ENCODE measurements at regions not wholly inside any gene's neighbourhood (a gene's known extent, or its start where the extent isn't known, plus 50 kb on each side); places are given as distances from the start of the nearest gene placed in this dataset.
A peak's percentile ranks its signal among the peaks of the same experiment; 100 is the strongest.

DNA sequence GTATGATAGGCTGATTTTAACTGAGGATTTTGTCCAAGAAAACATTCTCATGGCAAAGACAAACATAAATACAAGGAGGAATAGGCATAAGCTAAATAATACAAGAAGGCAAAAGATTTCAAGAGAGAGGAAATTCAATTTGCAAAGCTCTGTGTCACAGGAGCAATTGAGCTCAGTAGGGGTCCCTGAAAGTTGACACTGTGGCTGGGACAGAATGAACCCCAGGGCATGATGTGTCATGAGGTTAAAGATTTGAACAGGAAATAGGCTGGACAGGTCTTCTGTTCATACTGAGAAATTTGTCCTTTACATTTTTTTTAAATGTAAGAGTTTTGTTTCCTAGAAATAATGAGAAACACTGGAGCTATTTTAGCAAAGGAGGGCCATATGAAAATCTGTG lies 555.4 kb upstream of the NEGR1 start:
- TF ChIP-seq POLR2A (IDR thresholded peaks at IDR 0.05) = no peak
- no peak for TF ChIP-seq POLR2AphosphoS5 (IDR thresholded peaks at IDR 0.05)
- no peak for TF ChIP-seq EP300 (IDR thresholded peaks at IDR 0.05)
- TF ChIP-seq, protein P1, sequence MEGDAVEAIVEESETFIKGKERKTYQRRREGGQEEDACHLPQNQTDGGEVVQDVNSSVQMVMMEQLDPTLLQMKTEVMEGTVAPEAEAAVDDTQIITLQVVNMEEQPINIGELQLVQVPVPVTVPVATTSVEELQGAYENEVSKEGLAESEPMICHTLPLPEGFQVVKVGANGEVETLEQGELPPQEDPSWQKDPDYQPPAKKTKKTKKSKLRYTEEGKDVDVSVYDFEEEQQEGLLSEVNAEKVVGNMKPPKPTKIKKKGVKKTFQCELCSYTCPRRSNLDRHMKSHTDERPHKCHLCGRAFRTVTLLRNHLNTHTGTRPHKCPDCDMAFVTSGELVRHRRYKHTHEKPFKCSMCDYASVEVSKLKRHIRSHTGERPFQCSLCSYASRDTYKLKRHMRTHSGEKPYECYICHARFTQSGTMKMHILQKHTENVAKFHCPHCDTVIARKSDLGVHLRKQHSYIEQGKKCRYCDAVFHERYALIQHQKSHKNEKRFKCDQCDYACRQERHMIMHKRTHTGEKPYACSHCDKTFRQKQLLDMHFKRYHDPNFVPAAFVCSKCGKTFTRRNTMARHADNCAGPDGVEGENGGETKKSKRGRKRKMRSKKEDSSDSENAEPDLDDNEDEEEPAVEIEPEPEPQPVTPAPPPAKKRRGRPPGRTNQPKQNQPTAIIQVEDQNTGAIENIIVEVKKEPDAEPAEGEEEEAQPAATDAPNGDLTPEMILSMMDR (IDR thresholded peaks at IDR 0.05) = no peak
- H3K27ac ChIP-seq = no peak overlapping the region
- peaks cover 0 to 3% (median 1%) of the 10 kb centered on the region in 4 donors for H3K9me3 ChIP-seq
- intact Hi-C loops (cut with DNase I) = no loop called here
- DNase-seq = no peak
- no peaks in the 10 kb centered on the region for H3K27me3 ChIP-seq
- no peak overlapping the region for H3K4me3 ChIP-seq
- H3K36me3 ChIP-seq = no peaks in the 10 kb centered on the region
- H3K4me1 ChIP-seq = no peaks in the 10 kb centered on the region

GRCh38 chr1:72830606-72831390 lies 548.5 kb upstream of the NEGR1 start:
- Histone ChIP-seq H3K36me3 (no peaks in the 10 kb centered on the region), H3K4me1 (no peaks in the 10 kb centered on the region), H3K9me3 (peaks cover 0 to 10% (median 1%) of the 10 kb centered on the region in 4 donors), H3K27ac (no peak overlapping the region), H3K4me3 (no peak overlapping the region), H3K27me3 (no peaks in the 10 kb centered on the region)
- peak; percentile 56 for DNase-seq
- 64 to 68% methylated on average over 5 of the region's 5 CpGs for WGBS, 2 donors
- intact Hi-C loops (cut with DNase I) = no loop called here
- TF ChIP-seq POLR2A (IDR thresholded peaks at IDR 0.05) (no peak), POLR2AphosphoS5 (IDR thresholded peaks at IDR 0.05) (no peak), EP300 (IDR thresholded peaks at IDR 0.05) (no peak)
- TF ChIP-seq, protein P1 (IDR thresholded peaks at IDR 0.05) = no peak

GRCh38 chr1:72827278-72827677 lies 544.9 kb upstream of the NEGR1 start:
- no peaks in the 10 kb centered on the region for H3K4me1 ChIP-seq
- no peak for DNase-seq
- TF ChIP-seq, protein P1 (IDR thresholded peaks at IDR 0.05) = no peak
- TF ChIP-seq POLR2AphosphoS5 (IDR thresholded peaks at IDR 0.05) = no peak
- TF ChIP-seq POLR2A (IDR thresholded peaks at IDR 0.05) = no peak
- no peaks in the 10 kb centered on the region for H3K27me3 ChIP-seq
- H3K36me3 ChIP-seq = no peaks in the 10 kb centered on the region
- H3K27ac ChIP-seq = no peak overlapping the region
- H3K4me3 ChIP-seq = no peak overlapping the region
- intact Hi-C loops (cut with DNase I) = no loop called here
- peaks cover 0 to 5% (median 0%) of the 10 kb centered on the region in 4 donors for H3K9me3 ChIP-seq

GRCh38 chr1:72804541-72804940 lies 522.2 kb upstream of the NEGR1 start:
- Histone ChIP-seq H3K4me1 (no peaks in the 10 kb centered on the region), H3K9me3 (no peaks in the 10 kb centered on the region), H3K27me3 (no peaks in the 10 kb centered on the region), H3K4me3 (no peak overlapping the region), H3K27ac (no peak overlapping the region), H3K36me3 (no peaks in the 10 kb centered on the region)
- intact Hi-C loops (cut with DNase I) = no loop called here
- TF ChIP-seq EP300 (IDR thresholded peaks at IDR 0.05) (no peak), POLR2AphosphoS5 (IDR thresholded peaks at IDR 0.05) (no peak), POLR2A (IDR thresholded peaks at IDR 0.05) (no peak)
- TF ChIP-seq, protein P1 (IDR thresholded peaks at IDR 0.05) = no peak
- DNase-seq = no peak

DNA sequence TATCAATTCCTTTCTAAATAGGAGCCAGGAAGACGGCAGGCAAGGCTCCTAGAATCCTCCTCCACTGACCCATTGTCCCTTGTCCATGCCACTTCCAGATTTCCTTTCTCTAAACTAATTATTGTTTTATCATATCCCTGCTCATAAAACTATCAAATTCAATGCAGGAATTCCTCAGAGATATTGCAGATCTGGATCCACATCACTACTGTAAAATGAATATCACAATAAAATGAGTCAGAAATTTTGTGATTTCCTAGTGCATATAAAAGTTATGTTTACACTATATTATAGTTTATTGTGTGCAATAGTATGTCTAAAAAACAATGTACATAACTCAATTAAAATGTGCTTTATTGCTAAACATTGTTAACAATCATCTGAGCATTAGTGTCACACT lies 498.7 kb upstream of the NEGR1 start:
- intact Hi-C loops (cut with DNase I) = no loop called here
- no peak for TF ChIP-seq POLR2A (IDR thresholded peaks at IDR 0.05)
- TF ChIP-seq EP300 (IDR thresholded peaks at IDR 0.05) = no peak
- TF ChIP-seq, protein P1 (IDR thresholded peaks at IDR 0.05) = no peak
- TF ChIP-seq POLR2AphosphoS5 (IDR thresholded peaks at IDR 0.05) = no peak
- Histone ChIP-seq H3K36me3 (no peaks in the 10 kb centered on the region), H3K9me3 (no peaks in the 10 kb centered on the region), H3K4me3 (no peak overlapping the region), H3K27ac (no peak overlapping the region), H3K4me1 (peaks cover 0 to 16% (median 5%) of the 10 kb centered on the region in 4 donors), H3K27me3 (no peaks in the 10 kb centered on the region)
- no peak for DNase-seq
- WGBS, 2 donors = 54 to 70% methylated on average over 1 of the region's 1 CpG

Data from sigmoid colon (tissue), 6 donors.